Smooth muscle cell (in vitro differentiated cells): ENCODE measurements at regions not wholly inside any gene's neighbourhood (a gene's known extent, or its start where the extent isn't known, plus 50 kb on each side); places are given as distances from the start of the nearest gene placed in this dataset.

Experiments used
- DNase-seq: peaks from one replicate; lab custom pipeline; 2025; ENCODE audit not compliant: unreplicated experiment; lab: John Stamatoyannopoulos, UW
- H2AFZ ChIP-seq: fragments of 200-600 bp; sonication (generic); 2 replicates; pipeline ENCODE4 v1.6.0; 2016; ENCODE audit warnings: antibody characterized with exemption, low read depth, mild to moderate bottlenecking
- H3F3A ChIP-seq: fragments of 200-600 bp; sonication (generic); 2 replicates; pipeline ENCODE4 v1.6.0; 2017; ENCODE audit warnings: antibody characterized with exemption, low read depth
- H3K27ac ChIP-seq: fragments of 200-600 bp; sonication (generic); 2 replicates; pipeline ENCODE4 v1.5.1; 2016; ENCODE audit warnings: low read depth, mild to moderate bottlenecking
- H3K27me3 ChIP-seq: fragments of 200-600 bp; sonication (generic); 2 replicates; pipeline ENCODE4 v1.6.1; 2016; ENCODE audit warnings: low read depth, mild to moderate bottlenecking
- H3K36me3 ChIP-seq: fragments of 200-600 bp; sonication (generic); 2 replicates; pipeline ENCODE4 v1.5.1; 2016; ENCODE audit warnings: low read depth
- H3K4me1 ChIP-seq: fragments of 200-600 bp; sonication (generic); 2 replicates; pipeline ENCODE4 v1.5.1; 2016; ENCODE audit warnings: low read depth
- H3K4me2 ChIP-seq: fragments of 200-600 bp; sonication (generic); 2 replicates; pipeline ENCODE4 v1.6.0; 2016; ENCODE audit warnings: mild to moderate bottlenecking
- H3K4me3 ChIP-seq: fragments of 200-600 bp; sonication (generic); 2 replicates; pipeline ENCODE4 v1.5.1; 2016; ENCODE audit warnings: mild to moderate bottlenecking
- H3K79me2 ChIP-seq: fragments of 200-600 bp; sonication (generic); 2 replicates; pipeline ENCODE4 v1.6.0; 2016; ENCODE audit warnings: low read depth, mild to moderate bottlenecking
- H3K9ac ChIP-seq: fragments of 200-600 bp; sonication (generic); 2 replicates; pipeline ENCODE4 v1.6.0; 2016; ENCODE audit warnings: low read depth
- H3K9me3 ChIP-seq: fragments of 200-600 bp; sonication (generic); replicated peaks from 2 replicates; pipeline ENCODE4 v1.5.1; 2016; ENCODE audit warnings: low read depth
- H4K20me1 ChIP-seq: fragments of 200-600 bp; sonication (generic); 2 replicates; pipeline ENCODE4 v1.6.0; 2016; ENCODE audit warnings: low read depth
- WGBS: methylation state at CpG from one replicate; pipeline ENCODE4 v1.1.7; 2016; ENCODE audit warnings: low lambda C conversion rate; 5-methylcytosine and 5-hydroxymethylcytosine counted together
- TF ChIP-seq, protein P1 (sequence below): fragments of 200-600 bp; sonication (generic); IDR thresholded peaks from 2 replicates; pipeline ENCODE4 v1.5.1; 2017; ENCODE audit warnings: borderline replicate concordance, mild to moderate bottlenecking, antibody characterized with exemption; ENCODE audit not compliant: insufficient read depth, poor library complexity, severe bottlenecking

DNA sequence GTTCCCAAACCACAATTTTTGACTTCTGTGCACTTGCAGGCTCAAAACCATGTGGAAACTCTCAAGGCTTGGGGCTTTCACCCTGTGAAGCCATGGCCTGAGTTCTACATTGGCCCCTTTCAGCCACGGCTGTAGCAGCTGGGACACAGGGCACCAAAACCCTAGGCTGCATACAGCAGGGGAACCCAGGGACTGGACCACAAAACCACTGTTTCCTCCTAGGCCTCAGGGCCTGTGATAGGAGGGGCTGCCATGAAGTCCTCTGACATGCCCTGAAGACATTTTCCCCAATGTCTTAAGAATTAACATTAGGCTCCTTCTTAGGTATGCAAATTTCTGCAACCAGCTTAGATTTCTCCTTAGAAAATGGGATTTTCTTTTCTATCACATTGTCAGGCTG, 312.1 kb upstream of the TUSC1 start:
- 85% methylated on average over 1 of the region's 1 CpG for WGBS
- H4K20me1 ChIP-seq = no peaks in the 10 kb centered on the region
- H3K4me1 ChIP-seq = no peaks in the 10 kb centered on the region
- no peak overlapping the region for H3K27ac ChIP-seq
- no peak for DNase-seq
- H3K27me3 ChIP-seq = no peaks in the 10 kb centered on the region
- H3K4me3 ChIP-seq = no peak overlapping the region
- no peaks in the 10 kb centered on the region for H3K9me3 ChIP-seq
- H3K36me3 ChIP-seq = no peaks in the 10 kb centered on the region
- no peaks in the 10 kb centered on the region for H3F3A ChIP-seq
- no peaks in the 10 kb centered on the region for H3K79me2 ChIP-seq
- H3K4me2 ChIP-seq = no peak overlapping the region
- TF ChIP-seq, protein P1, sequence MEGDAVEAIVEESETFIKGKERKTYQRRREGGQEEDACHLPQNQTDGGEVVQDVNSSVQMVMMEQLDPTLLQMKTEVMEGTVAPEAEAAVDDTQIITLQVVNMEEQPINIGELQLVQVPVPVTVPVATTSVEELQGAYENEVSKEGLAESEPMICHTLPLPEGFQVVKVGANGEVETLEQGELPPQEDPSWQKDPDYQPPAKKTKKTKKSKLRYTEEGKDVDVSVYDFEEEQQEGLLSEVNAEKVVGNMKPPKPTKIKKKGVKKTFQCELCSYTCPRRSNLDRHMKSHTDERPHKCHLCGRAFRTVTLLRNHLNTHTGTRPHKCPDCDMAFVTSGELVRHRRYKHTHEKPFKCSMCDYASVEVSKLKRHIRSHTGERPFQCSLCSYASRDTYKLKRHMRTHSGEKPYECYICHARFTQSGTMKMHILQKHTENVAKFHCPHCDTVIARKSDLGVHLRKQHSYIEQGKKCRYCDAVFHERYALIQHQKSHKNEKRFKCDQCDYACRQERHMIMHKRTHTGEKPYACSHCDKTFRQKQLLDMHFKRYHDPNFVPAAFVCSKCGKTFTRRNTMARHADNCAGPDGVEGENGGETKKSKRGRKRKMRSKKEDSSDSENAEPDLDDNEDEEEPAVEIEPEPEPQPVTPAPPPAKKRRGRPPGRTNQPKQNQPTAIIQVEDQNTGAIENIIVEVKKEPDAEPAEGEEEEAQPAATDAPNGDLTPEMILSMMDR = no peak
- H3K9ac ChIP-seq = no peak overlapping the region
- H2AFZ ChIP-seq = no peak overlapping the region

DNA sequence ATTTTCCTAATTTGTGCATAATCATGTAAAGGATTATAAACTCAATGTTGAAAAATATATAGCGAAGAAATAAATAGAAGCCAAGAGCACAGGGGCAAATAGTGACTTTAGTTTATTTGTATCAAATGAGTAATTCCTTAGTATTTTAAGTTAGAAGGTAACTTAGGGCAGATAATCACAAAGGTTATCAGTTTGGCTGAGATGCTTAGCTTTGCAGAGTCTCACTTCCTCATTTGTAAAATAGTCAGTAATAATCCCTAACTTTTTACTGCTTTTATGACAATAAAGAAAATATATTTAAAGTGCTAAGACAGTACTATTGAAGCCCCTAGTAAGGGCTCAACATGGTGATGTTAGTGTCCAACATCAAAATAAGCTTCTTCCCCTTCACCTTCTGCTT, 297.4 kb upstream of the TUSC1 start:
- no peak overlapping the region for H3K27ac ChIP-seq
- no peaks in the 10 kb centered on the region for H3K9me3 ChIP-seq
- H3K27me3 ChIP-seq = no peaks in the 10 kb centered on the region
- no peaks in the 10 kb centered on the region for H3K36me3 ChIP-seq
- WGBS = 97% methylated on average over 1 of the region's 1 CpG
- DNase-seq = no peak
- no peak overlapping the region for H3K9ac ChIP-seq
- no peaks in the 10 kb centered on the region for H4K20me1 ChIP-seq
- H2AFZ ChIP-seq = no peak overlapping the region
- no peaks in the 10 kb centered on the region for H3K79me2 ChIP-seq
- no peaks in the 10 kb centered on the region for H3F3A ChIP-seq
- H3K4me2 ChIP-seq = no peak overlapping the region
- H3K4me3 ChIP-seq = no peak overlapping the region
- no peaks in the 10 kb centered on the region for H3K4me1 ChIP-seq
- TF ChIP-seq, protein P1 = no peak

DNA sequence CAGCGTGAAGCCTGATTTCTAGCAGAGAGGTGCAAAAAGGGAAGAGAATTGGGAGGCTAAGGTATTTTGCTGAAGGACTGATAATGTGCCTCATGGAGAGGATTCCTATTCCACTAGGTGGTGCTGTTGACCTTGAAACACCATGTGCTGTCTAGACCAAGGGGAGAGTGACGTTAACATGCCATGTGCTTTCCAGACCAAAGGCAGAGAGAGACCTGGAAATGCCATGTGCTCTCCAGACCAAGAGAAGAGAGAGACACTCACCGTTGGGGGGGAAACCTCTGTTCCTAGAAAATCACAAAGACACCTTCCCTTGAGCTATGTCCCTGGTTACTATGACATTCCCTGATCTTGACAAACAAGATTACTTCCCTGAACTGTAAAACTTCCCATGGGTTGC, 286.0 kb upstream of the TUSC1 start:
- H3K9me3 ChIP-seq = no peaks in the 10 kb centered on the region
- H3K27me3 ChIP-seq = no peaks in the 10 kb centered on the region
- H3K4me2 ChIP-seq = no peak overlapping the region
- H3K79me2 ChIP-seq = no peaks in the 10 kb centered on the region
- H3K36me3 ChIP-seq = no peaks in the 10 kb centered on the region
- no peak overlapping the region for H2AFZ ChIP-seq
- TF ChIP-seq, protein P1 = peak; percentile 58
- WGBS = 36% methylated on average over 3 of the region's 3 CpGs
- no peak overlapping the region for H3K4me3 ChIP-seq
- H3K9ac ChIP-seq = no peak overlapping the region
- H3K4me1 ChIP-seq = no peaks in the 10 kb centered on the region
- DNase-seq = no peak
- H3K27ac ChIP-seq = no peak overlapping the region
- no peaks in the 10 kb centered on the region for H3F3A ChIP-seq
- H4K20me1 ChIP-seq = no peaks in the 10 kb centered on the region

DNA sequence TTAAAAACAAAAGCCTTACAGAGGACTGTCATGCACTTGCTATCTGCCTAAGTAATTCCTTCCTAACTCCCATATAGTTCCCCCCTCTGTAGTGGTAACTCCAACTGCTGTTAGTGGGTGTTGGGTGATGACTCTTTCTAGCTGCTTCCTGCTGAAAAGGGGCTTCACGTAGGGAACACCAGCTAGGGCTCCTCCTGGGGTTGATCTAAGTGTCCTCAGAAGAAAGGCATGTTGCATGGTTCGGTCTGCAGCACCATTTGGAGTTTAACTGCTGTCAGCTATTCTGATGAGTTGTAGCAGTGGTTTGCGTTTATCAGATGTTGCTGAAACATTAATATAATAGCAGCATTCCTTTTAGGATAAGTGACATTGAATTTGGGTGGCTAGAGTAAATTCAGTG, 281.9 kb upstream of the TUSC1 start:
- Histone ChIP-seq H3K4me3 (no peak overlapping the region), H3K79me2 (no peaks in the 10 kb centered on the region), H3K9me3 (no peaks in the 10 kb centered on the region), H3F3A (no peaks in the 10 kb centered on the region), H3K27me3 (no peaks in the 10 kb centered on the region), H3K36me3 (no peaks in the 10 kb centered on the region), H3K27ac (no peak overlapping the region), H3K4me1 (no peaks in the 10 kb centered on the region), H3K9ac (no peak overlapping the region), H4K20me1 (no peaks in the 10 kb centered on the region), H3K4me2 (no peak overlapping the region), H2AFZ (no peak overlapping the region)
- TF ChIP-seq, protein P1 = no peak
- DNase-seq = no peak
- 70% methylated on average over 3 of the region's 3 CpGs for WGBS
